Cardiac fibroblast (primary cell): ENCODE measurements at regions not wholly inside any gene's neighbourhood (a gene's known extent, or its start where the extent isn't known, plus 50 kb on each side); places are given as distances from the start of the nearest gene placed in this dataset.

ENCODE experiments used
- DNase-seq, 2 donors: peaks; one replicate each; pipeline versions ENCODE4 v3.0.0 to v3.0.0-alpha.2; 2010; ENCODE audit warnings: low read depth in 2 of 2
- H3K4me3 ChIP-seq, 2 donors: replicated peaks in 1 of 2; 1 replicate in 1 of 2; 2 replicates in 1 of 2; pipeline ENCODE4 v1.5.1; 2011; ENCODE audit warnings: low read depth in 2 of 2, low read length in 2 of 2, mild to moderate bottlenecking in 2 of 2, moderate library complexity in 1 of 2
- TF ChIP-seq, protein P1 (sequence below): IDR thresholded peaks from one replicate; pipeline ENCODE4 v1.5.1; 2011; ENCODE audit warnings: low read depth, mild to moderate bottlenecking, low read length, inconsistent platforms

DNA sequence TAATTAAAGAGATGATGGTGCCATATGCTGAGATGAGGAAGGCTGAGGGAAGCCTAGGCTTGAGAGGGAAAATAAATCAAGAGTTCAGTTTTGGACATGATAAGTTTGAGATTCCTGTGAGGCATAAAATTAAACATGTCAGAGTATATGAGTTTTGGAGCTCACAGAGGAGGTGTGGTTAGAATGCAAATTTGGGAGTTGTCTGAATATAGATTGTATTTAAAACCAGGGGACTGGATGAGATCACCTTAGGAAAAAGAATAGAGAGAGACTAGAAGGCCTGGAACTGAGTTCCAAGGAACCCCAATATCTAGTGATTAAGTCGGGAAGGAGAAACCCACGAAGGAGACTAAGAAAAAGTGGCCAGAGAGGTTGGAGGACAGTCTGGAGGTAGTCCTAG, 65.5 kb downstream of the FRMPD3 start:
- DNase-seq, result no peak
- H3K4me3 ChIP-seq, result no peak overlapping the region
- TF ChIP-seq, protein P1, sequence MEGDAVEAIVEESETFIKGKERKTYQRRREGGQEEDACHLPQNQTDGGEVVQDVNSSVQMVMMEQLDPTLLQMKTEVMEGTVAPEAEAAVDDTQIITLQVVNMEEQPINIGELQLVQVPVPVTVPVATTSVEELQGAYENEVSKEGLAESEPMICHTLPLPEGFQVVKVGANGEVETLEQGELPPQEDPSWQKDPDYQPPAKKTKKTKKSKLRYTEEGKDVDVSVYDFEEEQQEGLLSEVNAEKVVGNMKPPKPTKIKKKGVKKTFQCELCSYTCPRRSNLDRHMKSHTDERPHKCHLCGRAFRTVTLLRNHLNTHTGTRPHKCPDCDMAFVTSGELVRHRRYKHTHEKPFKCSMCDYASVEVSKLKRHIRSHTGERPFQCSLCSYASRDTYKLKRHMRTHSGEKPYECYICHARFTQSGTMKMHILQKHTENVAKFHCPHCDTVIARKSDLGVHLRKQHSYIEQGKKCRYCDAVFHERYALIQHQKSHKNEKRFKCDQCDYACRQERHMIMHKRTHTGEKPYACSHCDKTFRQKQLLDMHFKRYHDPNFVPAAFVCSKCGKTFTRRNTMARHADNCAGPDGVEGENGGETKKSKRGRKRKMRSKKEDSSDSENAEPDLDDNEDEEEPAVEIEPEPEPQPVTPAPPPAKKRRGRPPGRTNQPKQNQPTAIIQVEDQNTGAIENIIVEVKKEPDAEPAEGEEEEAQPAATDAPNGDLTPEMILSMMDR, result no peak

GRCh38 chrX:107521877-107522586, 72.6 kb downstream of the FRMPD3 start:
- H3K4me3 ChIP-seq, result no peak overlapping the region
- DNase-seq, result no peak

GRCh38 chrX:107522901-107523300, 73.4 kb downstream of the FRMPD3 start:
- no peak for DNase-seq
- H3K4me3 ChIP-seq, result no peak overlapping the region
- TF ChIP-seq, protein P1, result no peak

More at GRCh38 chrX:107521877-107522586, 72.6 kb downstream of the FRMPD3 start:
- TF ChIP-seq, protein P1, result no peak

DNA sequence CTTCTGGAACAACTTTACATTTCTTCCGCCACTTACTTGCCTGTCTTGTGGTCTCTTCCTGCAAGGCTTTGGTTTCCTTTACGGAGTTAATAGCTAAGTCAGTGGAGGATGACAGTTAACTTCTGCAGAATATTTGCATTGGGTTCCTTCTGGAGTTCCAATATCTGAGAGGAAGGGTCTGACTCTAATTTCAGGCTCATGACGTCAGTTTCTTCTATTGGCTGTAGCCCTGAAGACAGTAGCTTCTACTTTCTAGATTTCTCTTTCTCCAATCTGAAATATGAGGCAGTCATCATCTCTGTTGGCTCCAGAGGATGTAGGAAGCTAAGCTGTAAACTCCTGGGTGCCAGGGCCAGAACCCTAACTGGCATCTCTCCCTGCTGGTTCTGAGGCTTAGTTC, 76.7 kb downstream of the FRMPD3 start:
- no peak for DNase-seq
- TF ChIP-seq, protein P1, result no peak
- H3K4me3 ChIP-seq, result no peak overlapping the region

DNA sequence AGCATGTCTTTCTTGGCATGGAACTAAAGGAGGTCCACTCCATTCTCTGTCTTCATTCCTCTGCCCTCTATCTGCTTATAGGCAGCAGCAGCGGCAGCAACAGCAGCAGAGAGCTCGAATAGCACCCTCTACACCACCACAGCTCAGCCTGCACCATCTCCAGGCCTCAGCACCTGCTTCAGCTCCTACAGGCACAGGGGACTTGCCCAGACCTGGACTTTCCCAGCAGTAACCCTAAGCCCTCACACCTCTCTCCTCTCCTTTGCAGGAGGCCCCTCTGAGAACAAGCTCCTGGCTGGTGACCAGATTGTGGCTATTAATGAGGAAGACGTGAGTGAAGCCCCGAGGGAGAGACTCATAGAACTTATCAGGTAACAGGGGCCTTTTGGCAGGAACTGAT, 80.7 kb downstream of the FRMPD3 start:
- TF ChIP-seq, protein P1, result no peak
- DNase-seq, result no peak
- no peak overlapping the region for H3K4me3 ChIP-seq

GRCh38 chrX:107537815-107538214, 88.4 kb downstream of the FRMPD3 start:
- H3K4me3 ChIP-seq, result no peak overlapping the region
- DNase-seq, result peak; percentile 61 to 73
- TF ChIP-seq, protein P1, result peak; percentile 61

- TF ChIP-seq, protein P1, result no peak
Measured at GRCh38 chrX:107541244-107541643, 87.1 kb upstream of the PRPS1 start.

More at GRCh38 chrX:107541244-107541643, 87.1 kb upstream of the PRPS1 start:
- no peak overlapping the region for H3K4me3 ChIP-seq
- peak in 1 of 2 donors; percentile 2 for DNase-seq
